ENCODE measurements at regions not wholly inside any gene's neighbourhood (a gene's known extent, or its start where the extent isn't known, plus 50 kb on each side); places are given as distances from the start of the nearest gene placed in this dataset.
A peak's percentile ranks its signal among the peaks of the same experiment; 100 is the strongest.

GRCh38 chr3:146334151-146334550 is 83.2 kb upstream of the PLSCR4 start:
- no peaks in the 10 kb centered on the region for H3K9me3 ChIP-seq (ENCODE audit: low read length)
- H2AFZ ChIP-seq (ENCODE audit: low read length): no peak overlapping the region
- no peaks in the 10 kb centered on the region for H3K36me3 ChIP-seq (ENCODE audit: insufficient read depth, low read length)
- H3K79me2 ChIP-seq (ENCODE audit: insufficient read depth, low read depth, low read length): no peaks in the 10 kb centered on the region
- BruUV-seq (replicated peaks): no TSS peak
- H4K20me1 ChIP-seq (ENCODE audit: insufficient read depth, low read length): no peaks in the 10 kb centered on the region
- no peak overlapping the region for H3K4me2 ChIP-seq (ENCODE audit: low read length)
- ChIA-PET POLR2A (no interaction called here), CTCF (ENCODE audit: unreplicated experiment) (no interaction called here)
- H3K9me2 ChIP-seq (ENCODE audit: insufficient read depth, low read length): no peaks in the 10 kb centered on the region
- intact Hi-C loops (cut with micrococcal nuclease; ENCODE audit: unreplicated experiment): no loop called here
- no peak overlapping the region for H3K4me3 ChIP-seq (ENCODE audit: low read depth, low read length, poor library complexity, severe bottlenecking)
- no peaks in the 10 kb centered on the region for H3K4me1 ChIP-seq (ENCODE audit: insufficient read depth, low read length, poor library complexity, severe bottlenecking)
- no peak for DNase-seq (ENCODE audit: low spot score)
- no peak overlapping the region for H3K27ac ChIP-seq (ENCODE audit: low read depth, low read length, poor library complexity, severe bottlenecking)
- TF ChIP-seq EZH2phosphoT487 (IDR thresholded peaks at IDR 0.05; ENCODE audit: borderline replicate concordance, low read depth, low read length) (no peak), CTCF (conservative IDR thresholded peaks at IDR 0.05; ENCODE audit: low read length) (no peak)

- POLR2A ChIA-PET: no interaction called here
- intact Hi-C loops (cut with micrococcal nuclease; ENCODE audit: unreplicated experiment): no loop called here
- CTCF ChIA-PET (ENCODE audit: unreplicated experiment): no interaction called here
- TF ChIP-seq EZH2phosphoT487 (IDR thresholded peaks at IDR 0.05; ENCODE audit: borderline replicate concordance, low read depth, low read length): no peak
- no peak for TF ChIP-seq CTCF (conservative IDR thresholded peaks at IDR 0.05; ENCODE audit: low read length)
- H3K4me2 ChIP-seq (ENCODE audit: low read length): no peak overlapping the region
- no peaks in the 10 kb centered on the region for H3K36me3 ChIP-seq (ENCODE audit: insufficient read depth, low read length)
- no peaks in the 10 kb centered on the region for H3K9me3 ChIP-seq (ENCODE audit: low read length)
- H4K20me1 ChIP-seq (ENCODE audit: insufficient read depth, low read length): no peaks in the 10 kb centered on the region
- no peaks in the 10 kb centered on the region for H3K4me1 ChIP-seq (ENCODE audit: insufficient read depth, low read length, poor library complexity, severe bottlenecking)
- no peak overlapping the region for H3K4me3 ChIP-seq (ENCODE audit: low read depth, low read length, poor library complexity, severe bottlenecking)
- no peak overlapping the region for H3K27ac ChIP-seq (ENCODE audit: low read depth, low read length, poor library complexity, severe bottlenecking)
- H2AFZ ChIP-seq (ENCODE audit: low read length): no peak overlapping the region
- H3K9me2 ChIP-seq (ENCODE audit: insufficient read depth, low read length): no peaks in the 10 kb centered on the region
- no peak for DNase-seq (ENCODE audit: low spot score)
- BruUV-seq (replicated peaks): no TSS peak
- H3K79me2 ChIP-seq (ENCODE audit: insufficient read depth, low read depth, low read length): no peaks in the 10 kb centered on the region
Observed at GRCh38 chr3:146331967-146332366, 81.1 kb upstream of the PLSCR4 start.

GRCh38 chr3:146326875-146327543 is 76.1 kb upstream of the PLSCR4 start:
- peak; percentile 0 for DNase-seq (ENCODE audit: low spot score)
- H3K27ac ChIP-seq (ENCODE audit: low read depth, low read length, poor library complexity, severe bottlenecking): no peak overlapping the region
- POLR2A ChIA-PET: no interaction called here
- no peaks in the 10 kb centered on the region for H3K36me3 ChIP-seq (ENCODE audit: insufficient read depth, low read length)
- no peak overlapping the region for H3K4me2 ChIP-seq (ENCODE audit: low read length)
- H3K4me1 ChIP-seq (ENCODE audit: insufficient read depth, low read length, poor library complexity, severe bottlenecking): no peaks in the 10 kb centered on the region
- no peak overlapping the region for H3K4me3 ChIP-seq (ENCODE audit: low read depth, low read length, poor library complexity, severe bottlenecking)
- H3K9me2 ChIP-seq (ENCODE audit: insufficient read depth, low read length): no peaks in the 10 kb centered on the region
- H3K79me2 ChIP-seq (ENCODE audit: insufficient read depth, low read depth, low read length): no peaks in the 10 kb centered on the region
- no peaks in the 10 kb centered on the region for H4K20me1 ChIP-seq (ENCODE audit: insufficient read depth, low read length)
- BruUV-seq (replicated peaks): no TSS peak
- TF ChIP-seq EZH2phosphoT487 (IDR thresholded peaks at IDR 0.05; ENCODE audit: borderline replicate concordance, low read depth, low read length) (no peak), CTCF (conservative IDR thresholded peaks at IDR 0.05; ENCODE audit: low read length) (peak; percentile 48)
- intact Hi-C loops (cut with micrococcal nuclease; ENCODE audit: unreplicated experiment): no loop called here
- H2AFZ ChIP-seq (ENCODE audit: low read length): no peak overlapping the region
- H3K9me3 ChIP-seq (ENCODE audit: low read length): no peaks in the 10 kb centered on the region
- CTCF ChIA-PET (ENCODE audit: unreplicated experiment): no interaction called here
